22Rv1 (cell line): ENCODE measurements at regions not wholly inside any gene's neighbourhood (a gene's known extent, or its start where the extent isn't known, plus 50 kb on each side); places are given as distances from the start of the nearest gene placed in this dataset.
"Not testable (repeated sequence)": the region's sequence is repeated elsewhere in the genome, so short reads cannot be mapped to it uniquely, and the experiment has no call there.

Experiments
- H3K27ac ChIP-seq: fragments of 450-650 bp; 2 replicates; pipeline ENCODE4 v1.5.1; 2017
- ZFX ChIP-seq: fragments of 450-650 bp; IDR thresholded peaks from 2 replicates; pipeline ENCODE4 v1.6.1; 2017; ENCODE audit warnings: antibody characterized with exemption, borderline replicate concordance
- TF ChIP-seq, protein P1 (sequence below): fragments of 450-650 bp; IDR thresholded peaks from 2 replicates; pipeline ENCODE4 v1.5.1; 2017; ENCODE audit warnings: mild to moderate bottlenecking

DNA sequence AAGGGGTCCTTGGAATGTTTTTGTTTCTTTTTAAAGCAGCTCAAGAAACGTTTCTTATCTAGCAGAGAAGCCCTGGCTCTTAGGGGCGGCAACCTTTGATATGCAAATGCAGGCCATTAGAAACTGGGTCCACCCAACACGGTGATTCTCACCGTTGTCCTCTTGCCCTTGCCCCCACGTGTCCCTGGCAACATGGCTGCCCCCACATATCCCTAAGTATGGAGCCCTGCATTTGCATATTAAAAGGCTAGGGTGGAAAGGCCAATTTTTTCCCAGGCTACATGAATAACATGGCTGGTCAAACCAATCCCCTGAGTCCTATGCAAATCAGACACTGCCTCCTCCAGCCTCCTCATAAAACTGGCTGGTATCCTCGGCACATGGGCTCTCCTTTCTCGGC is 230.1 kb upstream of the SPOPL start:
- TF ChIP-seq, protein P1, sequence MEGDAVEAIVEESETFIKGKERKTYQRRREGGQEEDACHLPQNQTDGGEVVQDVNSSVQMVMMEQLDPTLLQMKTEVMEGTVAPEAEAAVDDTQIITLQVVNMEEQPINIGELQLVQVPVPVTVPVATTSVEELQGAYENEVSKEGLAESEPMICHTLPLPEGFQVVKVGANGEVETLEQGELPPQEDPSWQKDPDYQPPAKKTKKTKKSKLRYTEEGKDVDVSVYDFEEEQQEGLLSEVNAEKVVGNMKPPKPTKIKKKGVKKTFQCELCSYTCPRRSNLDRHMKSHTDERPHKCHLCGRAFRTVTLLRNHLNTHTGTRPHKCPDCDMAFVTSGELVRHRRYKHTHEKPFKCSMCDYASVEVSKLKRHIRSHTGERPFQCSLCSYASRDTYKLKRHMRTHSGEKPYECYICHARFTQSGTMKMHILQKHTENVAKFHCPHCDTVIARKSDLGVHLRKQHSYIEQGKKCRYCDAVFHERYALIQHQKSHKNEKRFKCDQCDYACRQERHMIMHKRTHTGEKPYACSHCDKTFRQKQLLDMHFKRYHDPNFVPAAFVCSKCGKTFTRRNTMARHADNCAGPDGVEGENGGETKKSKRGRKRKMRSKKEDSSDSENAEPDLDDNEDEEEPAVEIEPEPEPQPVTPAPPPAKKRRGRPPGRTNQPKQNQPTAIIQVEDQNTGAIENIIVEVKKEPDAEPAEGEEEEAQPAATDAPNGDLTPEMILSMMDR = no peak
- TF ChIP-seq ZFX = no peak
- no peak overlapping the region for H3K27ac ChIP-seq

DNA sequence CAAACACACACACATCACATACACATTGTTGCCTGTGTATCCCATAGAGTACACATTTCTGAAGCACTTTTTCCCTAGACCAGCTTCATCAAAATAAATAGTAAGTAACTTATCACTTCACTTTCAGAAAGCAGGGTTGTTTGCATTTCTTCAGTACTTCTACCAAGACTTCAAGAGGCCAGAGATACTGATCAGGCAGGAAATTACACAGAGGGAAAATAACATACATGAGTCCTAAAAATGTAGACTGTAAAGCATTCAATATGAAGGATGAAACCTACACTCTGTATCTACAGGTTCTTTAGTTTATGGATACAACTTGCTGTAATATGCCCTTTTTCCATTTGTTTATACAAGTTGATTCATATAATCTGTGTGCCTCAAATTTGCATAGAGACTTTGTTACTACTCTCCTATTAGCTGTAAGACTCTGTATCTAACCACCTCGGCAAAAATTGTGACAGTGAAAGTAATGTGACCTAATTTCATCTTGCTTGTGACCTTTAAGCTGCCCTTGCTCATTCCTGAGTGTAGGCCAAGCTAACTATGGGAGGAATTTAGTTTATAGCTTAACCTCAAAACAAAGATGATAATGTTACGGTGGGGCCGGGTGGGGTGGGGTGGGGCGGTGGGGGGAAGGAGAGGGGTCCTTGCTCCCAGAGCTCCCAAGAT is 228.9 kb upstream of the SPOPL start:
- TF ChIP-seq, protein P1 = no peak
- TF ChIP-seq ZFX = no peak
- H3K27ac ChIP-seq = no peak overlapping the region

GRCh38 chr2:138273280-138273679 is 228.3 kb upstream of the SPOPL start:
- not testable (repeated sequence) for H3K27ac ChIP-seq

DNA sequence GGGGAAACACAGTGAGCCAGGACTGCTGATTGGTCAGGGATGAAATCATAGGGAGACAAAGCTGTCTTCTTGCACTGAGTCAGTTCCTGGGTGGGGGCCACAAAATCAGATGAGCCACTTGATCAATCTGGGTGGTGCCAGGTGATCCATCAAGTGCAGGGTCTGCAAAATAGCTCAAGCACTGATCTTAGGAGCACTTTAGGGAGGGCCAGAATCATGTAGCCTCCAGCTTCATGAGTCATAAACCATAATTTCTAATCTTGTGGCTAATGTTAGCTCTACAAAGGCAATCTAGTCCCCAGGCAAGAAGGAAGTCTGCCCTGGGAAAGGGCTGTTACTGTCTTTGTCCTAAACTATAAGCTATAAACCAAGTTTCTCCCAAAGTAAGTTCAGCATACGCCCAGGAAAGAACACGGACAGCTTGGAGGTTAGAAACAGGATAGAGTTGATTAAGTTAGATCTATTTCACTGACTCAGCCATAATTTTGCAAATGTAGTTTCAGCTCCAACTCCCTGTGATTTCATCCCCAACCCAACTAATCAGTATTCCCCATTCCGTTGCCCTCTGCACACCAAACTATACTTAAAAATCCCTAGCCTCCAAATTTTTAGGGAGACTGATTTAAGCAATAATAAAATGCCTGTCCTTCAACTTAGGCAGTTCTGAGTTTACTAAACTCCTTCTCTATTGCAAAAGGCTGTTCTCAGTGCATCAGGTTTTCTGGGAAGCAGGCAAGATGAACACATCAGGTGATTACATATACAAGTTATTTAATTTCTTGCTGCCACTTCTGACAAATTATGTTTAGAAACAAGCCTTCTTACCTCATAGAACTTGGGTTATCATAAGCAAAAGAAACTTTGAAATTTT is 226.9 kb upstream of the SPOPL start:
- H3K27ac ChIP-seq = no peak overlapping the region
- TF ChIP-seq, protein P1 = no peak

GRCh38 chr2:138275292-138275690 is 226.3 kb upstream of the SPOPL start:
- H3K27ac ChIP-seq = no peak overlapping the region
- TF ChIP-seq, protein P1 = no peak
- TF ChIP-seq ZFX = no peak

DNA sequence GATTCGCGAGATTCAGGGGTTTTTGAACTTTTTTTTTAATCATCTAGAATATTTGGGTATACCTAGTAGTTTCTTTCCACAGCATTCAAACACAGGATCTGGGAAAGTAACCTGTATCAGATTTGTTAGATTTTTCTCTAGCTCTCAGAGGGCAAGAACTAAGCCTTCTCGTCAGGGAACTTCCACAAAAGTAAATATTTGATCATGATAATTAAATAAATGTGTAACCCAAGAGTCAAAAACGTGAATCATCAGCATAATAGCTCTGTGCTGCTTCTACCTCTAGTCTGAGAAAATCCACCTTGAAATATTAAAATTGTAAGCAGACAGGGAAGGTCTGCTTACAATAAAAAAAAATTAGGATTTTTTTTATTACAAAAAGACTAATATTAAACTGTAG is 225.7 kb upstream of the SPOPL start:
- peak overlapping the region; percentile 44 for H3K27ac ChIP-seq
- TF ChIP-seq ZFX = no peak
- TF ChIP-seq, protein P1 = no peak

DNA sequence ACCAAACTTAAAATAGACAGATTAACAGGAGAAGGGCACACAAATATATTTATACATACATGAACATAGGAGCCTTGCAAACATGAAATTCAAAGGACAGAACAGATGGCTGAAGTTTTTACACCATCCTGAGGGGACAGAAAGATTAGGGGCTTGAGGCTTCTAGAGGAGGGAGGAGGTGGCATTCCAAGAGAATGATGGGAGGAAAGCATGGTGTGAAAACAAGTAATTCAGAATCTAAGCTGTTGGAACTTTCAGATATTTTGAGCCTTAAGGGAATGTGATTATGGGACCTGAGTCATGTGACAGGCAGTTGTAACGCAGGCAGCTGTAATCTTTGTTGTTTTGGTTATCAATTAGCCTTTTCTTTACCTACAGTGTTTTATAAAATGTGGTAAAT is 225.2 kb upstream of the SPOPL start:
- TF ChIP-seq ZFX = no peak
- TF ChIP-seq, protein P1 = no peak
- peak overlapping the region; percentile 44 for H3K27ac ChIP-seq
